CD4-positive, alpha-beta T cell (primary cell): ENCODE measurements at regions not wholly inside any gene's neighbourhood (a gene's known extent, or its start where the extent isn't known, plus 50 kb on each side); places are given as distances from the start of the nearest gene placed in this dataset.

Experiments used
- ATAC-seq: fragments of 200-7000 bp; cut with Tn5 transposase; one replicate; pipeline ENCODE4 v1.10.0; 2022; ENCODE audit warnings: mild to moderate bottlenecking; ENCODE audit not compliant: poor library complexity
- CTCF ChIA-PET: fragments of 350-600 bp; sonication (Branson Sonifier 250); formaldehyde crosslinking; loops from one replicate; lab custom pipeline; 2021; ENCODE audit warnings: antibody characterized with exemption, inconsistent platforms; lab: Charles Lee
- POLR2A ChIA-PET: fragments of 350-600 bp; sonication (Branson Sonifier 250); formaldehyde crosslinking; loops from one replicate; lab custom pipeline; 2021; ENCODE audit warnings: antibody characterized with exemption, inconsistent platforms; lab: Charles Lee
- DNase-seq, 14 experiments: peaks; one replicate each; pipeline ENCODE4 v3.0.0-alpha.2; 2013 to 2020; ENCODE audit warnings: mixed read lengths in 2 of 14
- H3K27ac ChIP-seq, 2 donors: one replicate each; pipeline versions ENCODE4 v1.5.1 to v1.7.0; 2013; ENCODE audit warnings: low read length in 2 of 2, low read depth in 1 of 2, mild to moderate bottlenecking in 1 of 2
- H3K27me3 ChIP-seq, 2 experiments: 1 replicate in 1 of 2; 2 replicates in 1 of 2; pipeline versions ENCODE4 v1.6.1 to v1.7.0; 2013; ENCODE audit warnings: low read length in 2 of 2, control low read depth in 1 of 2, mild to moderate bottlenecking in 1 of 2, moderate library complexity in 1 of 2; ENCODE audit not compliant: insufficient read depth in 2 of 2, control insufficient read depth in 1 of 2
- H3K36me3 ChIP-seq: one replicate; pipeline ENCODE4 v1.6.1; 2013; ENCODE audit warnings: low read length, control low read depth; ENCODE audit not compliant: insufficient read depth
- H3K4me1 ChIP-seq: one replicate; pipeline ENCODE4 v1.6.1; 2013; ENCODE audit warnings: low read length, control low read depth; ENCODE audit not compliant: insufficient read depth
- H3K4me3 ChIP-seq: one replicate; pipeline ENCODE4 v1.5.1; 2013; ENCODE audit warnings: mild to moderate bottlenecking, low read length, moderate library complexity
- H3K9me3 ChIP-seq, 2 experiments: 1 replicate in 1 of 2; 2 replicates in 1 of 2; pipeline versions ENCODE4 v1.6.1 to v1.7.0; 2013; ENCODE audit warnings: low read length in 2 of 2, mild to moderate bottlenecking in 2 of 2, control low read depth in 1 of 2, moderate library complexity in 1 of 2; ENCODE audit not compliant: control insufficient read depth in 1 of 2, insufficient read depth in 1 of 2
- H3K27ac Mint-ChIP-seq: one replicate; pipeline ENCODE4 v1.8.0; 2020; ENCODE audit warnings: mixed read lengths
- H3K27me3 Mint-ChIP-seq: one replicate; pipeline ENCODE4 v1.8.0; 2021; ENCODE audit warnings: mixed read lengths
- H3K36me3 Mint-ChIP-seq: one replicate; pipeline ENCODE4 v1.8.0; 2021; ENCODE audit warnings: low read depth, mixed read lengths
- H3K4me1 Mint-ChIP-seq: one replicate; pipeline ENCODE4 v1.8.0; 2021; ENCODE audit warnings: low read depth, mixed read lengths
- H3K4me3 Mint-ChIP-seq: one replicate; pipeline ENCODE4 v1.8.0; 2020; ENCODE audit warnings: mild to moderate bottlenecking, mixed read lengths
- H3K9me3 Mint-ChIP-seq: one replicate; pipeline ENCODE4 v1.8.0; 2020; ENCODE audit warnings: mixed read lengths
- intact Hi-C, 2 experiments: fragments of 100-400 bp; cut with DNase I in 1 of 2; cut with micrococcal nuclease in 1 of 2; formaldehyde crosslinking; loops; one replicate each; pipeline versions ENCODE4 v1.15.1 to v1.9.0; 2023 to 2025; cut with DNase I, micrococcal nuclease
- TF ChIP-seq, protein P1 (sequence below): fragments of 200-600 bp; IDR thresholded peaks from one replicate; pipeline ENCODE4 v1.8.0; 2022; ENCODE audit warnings: antibody characterized with exemption, mild to moderate bottlenecking

DNA sequence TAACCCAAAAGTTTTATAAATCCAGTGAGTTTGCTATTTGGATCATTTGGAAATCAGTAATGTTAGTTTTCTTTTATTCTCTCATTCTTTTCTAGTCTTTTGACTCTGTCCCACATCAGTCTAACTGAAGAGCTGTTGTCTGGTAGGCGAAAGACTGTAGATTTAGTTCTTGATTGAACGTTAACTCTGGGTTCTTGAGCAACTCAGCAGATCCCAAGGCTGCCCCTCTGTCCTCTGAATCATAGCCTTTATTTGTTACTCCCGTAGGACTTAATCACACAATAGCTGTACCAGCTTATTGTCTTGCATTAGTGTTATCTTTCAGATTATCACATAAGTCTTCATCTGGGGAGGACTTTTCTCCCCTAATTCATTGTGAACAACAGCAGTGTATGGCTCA, 119.3 kb upstream of the TOM1L1 start:
- Histone ChIP-seq H3K27me3 (no peaks in the 10 kb centered on the region), H3K4me3 (no peak overlapping the region), H3K36me3 (no peaks in the 10 kb centered on the region), H3K4me1 (no peaks in the 10 kb centered on the region), H3K27ac (no peak overlapping the region), H3K9me3 (no peaks in the 10 kb centered on the region)
- ATAC-seq (no peak), DNase-seq (no peak)
- ChIA-PET CTCF (no interaction called here), POLR2A (no interaction called here)
- Mint-ChIP-seq H3K9me3 (peaks cover 5% of the 10 kb centered on the region), H3K36me3 (no peaks in the 10 kb centered on the region), H3K4me3 (no peak overlapping the region), H3K27ac (no peak overlapping the region), H3K27me3 (no peaks in the 10 kb centered on the region), H3K4me1 (no peaks in the 10 kb centered on the region)
- intact Hi-C loops: no loop called here
- TF ChIP-seq, protein P1, sequence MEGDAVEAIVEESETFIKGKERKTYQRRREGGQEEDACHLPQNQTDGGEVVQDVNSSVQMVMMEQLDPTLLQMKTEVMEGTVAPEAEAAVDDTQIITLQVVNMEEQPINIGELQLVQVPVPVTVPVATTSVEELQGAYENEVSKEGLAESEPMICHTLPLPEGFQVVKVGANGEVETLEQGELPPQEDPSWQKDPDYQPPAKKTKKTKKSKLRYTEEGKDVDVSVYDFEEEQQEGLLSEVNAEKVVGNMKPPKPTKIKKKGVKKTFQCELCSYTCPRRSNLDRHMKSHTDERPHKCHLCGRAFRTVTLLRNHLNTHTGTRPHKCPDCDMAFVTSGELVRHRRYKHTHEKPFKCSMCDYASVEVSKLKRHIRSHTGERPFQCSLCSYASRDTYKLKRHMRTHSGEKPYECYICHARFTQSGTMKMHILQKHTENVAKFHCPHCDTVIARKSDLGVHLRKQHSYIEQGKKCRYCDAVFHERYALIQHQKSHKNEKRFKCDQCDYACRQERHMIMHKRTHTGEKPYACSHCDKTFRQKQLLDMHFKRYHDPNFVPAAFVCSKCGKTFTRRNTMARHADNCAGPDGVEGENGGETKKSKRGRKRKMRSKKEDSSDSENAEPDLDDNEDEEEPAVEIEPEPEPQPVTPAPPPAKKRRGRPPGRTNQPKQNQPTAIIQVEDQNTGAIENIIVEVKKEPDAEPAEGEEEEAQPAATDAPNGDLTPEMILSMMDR: no peak

DNA sequence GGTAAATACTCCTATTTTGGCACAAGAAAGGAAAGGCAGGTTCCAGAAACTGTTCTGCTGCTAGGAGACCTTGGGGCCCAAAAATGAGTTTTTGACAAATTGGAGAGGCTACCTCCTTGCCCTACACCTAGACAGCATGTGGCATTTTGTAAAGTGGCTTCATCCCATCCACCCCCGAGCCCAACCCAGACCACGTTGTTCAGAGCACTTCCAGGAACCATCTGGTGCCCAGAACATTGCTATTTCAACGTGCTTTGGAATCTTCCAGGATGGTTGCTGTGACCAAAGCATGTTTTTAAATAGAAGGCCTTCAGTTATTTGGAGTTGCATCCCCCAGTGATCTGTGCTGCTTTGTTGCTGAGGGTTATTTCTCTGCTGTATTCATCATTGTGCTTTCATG, 116.3 kb upstream of the TOM1L1 start:
- CTCF ChIA-PET: no interaction called here
- TF ChIP-seq, protein P1: no peak
- Mint-ChIP-seq H3K4me1 (no peaks in the 10 kb centered on the region), H3K27me3 (no peaks in the 10 kb centered on the region), H3K9me3 (peaks cover under 1% of the 10 kb centered on the region), H3K36me3 (no peaks in the 10 kb centered on the region), H3K27ac (no peak overlapping the region), H3K4me3 (no peak overlapping the region)
- Histone ChIP-seq H3K4me3 (no peak overlapping the region), H3K36me3 (no peaks in the 10 kb centered on the region), H3K9me3 (no peaks in the 10 kb centered on the region), H3K27me3 (no peaks in the 10 kb centered on the region), H3K4me1 (no peaks in the 10 kb centered on the region), H3K27ac (no peak overlapping the region)
- POLR2A ChIA-PET: no interaction called here
- DNase-seq (no peak), ATAC-seq (no peak)
- intact Hi-C loops: no loop called here

DNA sequence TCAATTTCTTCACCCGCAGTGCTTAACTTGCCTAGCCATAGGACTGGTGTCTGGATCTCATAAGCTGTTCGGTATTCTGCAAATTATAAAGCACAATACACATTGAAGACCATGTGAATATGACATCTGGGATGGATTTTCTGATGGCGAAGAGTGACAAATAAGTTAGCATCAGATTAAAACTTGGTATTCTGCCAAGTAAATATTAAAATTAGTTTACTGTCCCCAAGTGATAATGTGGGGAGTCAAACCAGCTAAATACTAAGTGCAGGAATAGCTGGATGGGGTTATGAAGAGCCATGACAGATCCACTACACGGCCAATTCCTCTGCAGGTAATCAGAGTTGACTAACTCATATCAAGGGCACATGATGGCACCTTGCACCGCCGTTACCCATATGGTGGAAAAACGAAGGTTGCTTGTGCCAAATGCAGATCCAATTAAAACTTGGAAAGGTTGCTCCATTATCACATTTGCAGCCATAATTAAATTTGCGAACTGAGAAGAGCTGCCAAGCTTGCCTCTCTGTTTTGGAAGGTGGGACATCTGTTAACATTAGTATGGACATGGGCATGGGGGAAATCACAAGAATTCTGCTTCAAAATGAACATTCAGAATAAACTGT, 114.9 kb upstream of the TOM1L1 start:
- POLR2A ChIA-PET: no interaction called here

More for the DNA sequence above, 114.9 kb upstream of the TOM1L1 start:
- Histone ChIP-seq H3K4me3 (no peak overlapping the region), H3K27ac (no peak overlapping the region), H3K9me3 (no peaks in the 10 kb centered on the region), H3K27me3 (no peaks in the 10 kb centered on the region), H3K4me1 (no peaks in the 10 kb centered on the region), H3K36me3 (no peaks in the 10 kb centered on the region)
- H3K4me3 Mint-ChIP-seq: no peak overlapping the region
- no peaks in the 10 kb centered on the region for H3K9me3 Mint-ChIP-seq
- no peaks in the 10 kb centered on the region for H3K36me3 Mint-ChIP-seq
- TF ChIP-seq, protein P1: no peak
- intact Hi-C loops: no loop called here
- H3K4me1 Mint-ChIP-seq: no peaks in the 10 kb centered on the region
- CTCF ChIA-PET: no interaction called here
- DNase-seq: no peak
- H3K27ac Mint-ChIP-seq: no peak overlapping the region
- no peak for ATAC-seq
- H3K27me3 Mint-ChIP-seq: no peaks in the 10 kb centered on the region
